DMS79 treated with DMSO at 0.1 percent for 48 hours (cell line): ENCODE measurements at regions not wholly inside any gene's neighbourhood (a gene's known extent, or its start where the extent isn't known, plus 50 kb on each side); places are given as distances from the start of the nearest gene placed in this dataset.
A peak's percentile ranks its signal among the peaks of the same experiment; 100 is the strongest.

Source experiments
- DNase-seq: peaks from one replicate; lab custom pipeline; 2025; lab: John Stamatoyannopoulos, UW

DNA sequence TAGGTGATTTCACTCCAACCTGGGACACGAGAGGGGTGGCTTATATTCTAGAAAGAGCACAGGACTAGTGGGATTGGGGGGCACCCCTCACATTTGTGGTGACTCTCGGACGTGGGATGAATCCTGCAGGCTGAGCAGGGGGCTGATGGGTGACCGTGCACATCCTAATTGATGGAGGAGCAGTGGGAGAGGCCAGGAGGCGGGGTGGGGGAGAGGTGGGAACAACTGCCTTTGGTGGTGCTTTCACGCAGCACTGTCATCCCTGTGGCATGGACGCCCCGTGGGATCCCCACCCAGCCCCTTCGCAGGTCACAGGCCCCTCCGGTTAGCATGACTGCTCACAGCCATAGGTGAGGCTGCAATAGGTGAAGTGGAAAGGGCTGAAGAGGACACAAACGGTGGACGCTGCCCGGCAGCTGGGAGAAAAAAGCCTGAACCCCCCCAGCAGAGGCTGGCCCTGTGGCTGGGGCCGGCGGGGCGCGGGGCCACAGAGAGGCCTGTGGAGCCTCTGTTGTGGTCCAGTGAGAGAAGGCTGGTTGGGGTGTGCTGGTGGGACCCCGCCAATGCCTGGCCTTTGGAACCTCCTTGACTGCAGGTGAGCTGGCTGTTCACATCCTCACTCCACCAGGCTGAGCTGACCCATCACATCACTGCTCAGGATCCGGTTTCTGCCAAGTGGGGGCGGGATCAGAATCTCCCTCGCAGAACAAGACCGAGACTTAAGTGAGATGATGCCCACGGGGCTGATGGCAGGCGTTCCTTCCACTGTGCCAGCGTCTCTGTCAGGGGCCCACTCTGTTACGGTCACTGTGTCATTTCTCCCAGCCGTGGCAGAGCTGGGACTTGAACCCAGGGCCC lies 325.4 kb downstream of the TEX29 start:
- no peak for DNase-seq

DNA sequence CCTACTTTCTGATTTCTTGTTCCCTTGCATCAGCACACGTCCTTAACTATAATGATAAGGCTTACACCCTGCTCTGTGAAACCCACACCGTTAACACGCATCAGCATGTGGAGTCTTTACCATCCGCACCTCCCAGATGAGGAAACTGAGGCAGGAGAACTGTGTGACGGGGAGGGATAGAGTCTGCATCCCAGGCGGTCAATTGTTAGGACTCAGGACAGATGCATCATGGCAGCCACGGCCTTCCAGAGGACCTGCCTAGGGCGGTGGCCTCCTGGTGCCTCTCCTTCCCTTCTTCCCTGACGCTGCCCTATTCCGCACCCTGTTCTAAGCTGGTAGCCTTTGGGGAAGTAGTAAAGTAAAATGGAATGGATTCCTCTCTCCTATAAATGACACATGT lies 326.0 kb downstream of the TEX29 start:
- no peak for DNase-seq

DNA sequence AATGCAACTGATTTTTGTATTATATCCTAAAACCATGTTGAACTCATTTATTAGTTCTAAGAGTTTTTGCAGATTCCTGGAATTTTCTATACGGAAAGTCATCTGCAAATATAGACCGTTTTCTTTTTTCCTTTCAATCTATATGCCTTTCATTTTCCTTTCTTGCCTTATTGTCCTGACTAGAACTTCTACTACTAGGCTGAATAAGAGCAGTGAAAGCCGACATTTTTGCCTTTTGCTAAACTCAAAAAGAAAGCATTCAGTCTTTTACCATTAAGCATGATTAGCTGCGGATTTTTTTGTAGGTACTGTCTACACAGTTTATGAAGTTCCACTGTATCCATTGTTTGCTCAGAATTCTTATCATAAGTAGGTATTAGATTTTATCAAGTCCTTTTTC lies 328.4 kb downstream of the TEX29 start:
- DNase-seq = no peak

DNA sequence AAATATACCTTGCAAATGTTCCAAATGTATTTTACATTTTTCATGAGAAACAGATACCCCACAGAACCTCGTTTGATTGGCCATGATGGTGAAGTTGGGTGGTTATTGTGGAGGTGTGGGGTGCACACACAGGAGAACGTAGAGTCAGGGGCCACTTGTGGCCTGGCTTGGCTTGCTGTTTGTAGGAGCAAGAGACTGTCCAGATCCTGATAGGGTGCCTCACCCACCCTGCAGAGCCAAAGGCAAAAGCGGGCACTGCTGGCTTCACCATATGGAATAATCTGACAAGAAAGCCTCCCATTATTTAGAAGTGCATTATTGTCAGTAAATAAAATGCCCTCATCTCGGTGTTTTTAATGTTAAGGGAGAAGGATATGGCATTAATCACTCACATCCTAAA lies 330.2 kb downstream of the TEX29 start:
- no peak for DNase-seq

DNA sequence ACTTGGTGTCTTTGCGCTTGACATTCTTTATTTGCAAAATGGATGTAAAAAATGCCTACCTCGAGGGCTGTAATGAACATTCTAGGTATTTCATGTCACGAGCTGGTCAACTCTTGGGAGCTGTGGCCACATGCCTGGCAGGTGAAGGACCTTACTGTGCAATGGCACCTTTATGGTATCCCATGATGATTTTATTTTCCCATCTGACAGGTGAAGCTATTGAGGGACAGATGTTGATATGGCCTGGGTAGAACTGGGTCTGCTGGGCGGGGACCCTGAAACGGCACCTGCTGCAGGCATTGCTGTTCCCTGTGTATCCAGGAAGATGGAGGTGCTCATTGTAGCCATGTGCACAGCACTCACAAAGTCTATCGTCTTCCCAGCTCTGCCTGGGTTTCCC lies 332.2 kb downstream of the TEX29 start:
- no peak for DNase-seq

DNA sequence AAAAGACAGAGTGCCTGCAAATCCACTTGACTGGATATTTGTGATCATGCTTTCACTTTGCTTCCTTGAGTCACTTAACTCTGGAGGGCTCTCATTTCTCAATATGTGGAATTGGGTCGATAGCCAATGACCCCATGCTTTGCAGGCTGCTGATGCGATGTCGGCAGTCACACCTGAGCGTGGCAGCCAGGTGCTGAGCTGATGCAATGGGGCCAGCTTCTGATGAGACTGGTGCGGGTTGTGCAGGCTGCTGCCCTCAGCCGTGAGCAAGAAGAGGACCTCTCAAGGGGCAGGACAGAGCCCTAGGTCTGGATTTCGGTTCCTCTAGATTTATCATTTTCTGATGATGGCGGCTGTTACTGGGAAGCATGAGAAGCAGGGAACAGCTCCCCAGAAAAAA lies 334.1 kb downstream of the TEX29 start:
- DNase-seq = peak; percentile 38

DNA sequence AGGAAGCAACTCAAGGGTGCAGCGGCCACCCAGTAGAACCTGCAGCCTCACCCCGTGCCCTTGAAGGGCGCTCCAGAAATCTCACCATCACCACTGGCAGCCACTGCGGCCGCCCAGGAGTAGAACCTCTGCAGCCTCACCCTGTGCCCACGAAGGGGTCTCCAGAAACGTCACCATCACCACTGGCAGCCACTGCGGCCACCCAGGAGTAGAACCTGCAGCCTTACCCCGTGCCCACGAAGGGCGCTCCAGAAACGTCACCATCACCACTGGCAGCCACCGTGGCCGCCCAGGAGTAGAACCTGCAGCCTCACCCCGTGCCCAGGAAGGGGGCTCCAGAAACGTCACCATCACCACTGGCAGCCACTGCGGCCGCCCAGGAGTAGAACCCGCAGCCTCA lies 336.0 kb downstream of the TEX29 start:
- no peak for DNase-seq

DNA sequence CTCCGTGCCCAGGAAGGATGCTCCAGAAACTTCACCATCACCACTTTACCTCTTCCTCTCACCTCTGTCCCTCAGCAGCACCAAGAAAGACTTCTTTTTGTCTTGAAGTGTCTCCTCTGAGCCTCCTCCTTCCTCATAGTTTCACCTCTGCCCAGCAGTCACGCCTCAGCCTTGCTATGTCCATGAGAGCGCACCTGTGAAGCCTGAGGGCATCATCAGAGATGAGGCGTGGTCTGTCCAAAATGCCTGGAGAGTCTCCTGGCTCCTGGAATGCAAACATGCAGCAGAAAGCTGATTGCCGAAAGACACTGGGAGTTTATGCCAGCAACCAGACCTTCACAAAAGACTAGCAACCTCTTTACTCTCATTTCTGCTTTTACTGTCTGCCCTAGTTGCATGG lies 336.6 kb downstream of the TEX29 start:
- DNase-seq = peak; percentile 97

DNA sequence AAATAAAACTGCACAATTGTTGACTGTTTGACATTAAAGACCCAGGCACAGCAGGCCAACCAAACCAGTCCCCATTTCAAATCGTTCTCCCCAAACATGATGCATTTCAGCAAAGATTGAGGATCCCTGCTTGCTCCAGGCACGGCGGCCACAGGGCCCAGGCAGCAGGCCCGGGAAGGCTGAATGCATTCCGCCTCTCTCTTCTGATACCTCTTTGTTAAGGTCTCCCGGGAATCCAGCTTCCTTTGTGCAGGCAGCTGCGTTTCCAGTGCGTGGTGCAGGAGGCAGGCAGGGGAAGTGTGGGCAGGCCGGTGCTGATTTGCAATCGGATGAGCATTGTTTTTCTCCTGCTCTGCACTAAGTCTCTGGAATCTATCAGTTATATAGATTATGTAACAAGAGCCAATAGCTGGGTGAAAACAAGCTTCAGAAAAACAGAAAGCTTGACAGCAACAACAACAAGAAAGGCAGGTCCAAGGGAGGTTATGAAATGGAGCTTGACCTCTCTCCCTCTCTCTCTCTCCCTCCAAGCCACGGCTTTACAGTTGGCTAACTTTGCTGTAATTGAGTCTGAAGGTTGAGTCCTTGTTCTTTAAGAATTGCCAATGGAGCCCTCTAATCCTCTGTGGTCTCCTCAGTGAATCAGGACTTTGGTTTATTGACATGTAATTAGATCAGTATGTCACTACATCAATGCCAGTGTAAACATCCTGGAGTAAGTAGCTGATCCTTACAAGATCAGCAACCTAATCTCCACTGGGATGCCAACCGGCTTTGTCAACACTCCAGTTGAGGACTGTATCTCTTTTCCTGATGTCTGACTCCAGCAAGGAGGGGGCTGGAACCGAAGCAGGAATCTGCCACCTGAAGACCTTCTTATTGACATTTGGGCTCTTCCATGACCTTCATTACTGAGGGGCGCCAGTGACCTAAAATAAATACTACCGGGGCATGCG lies 338.0 kb downstream of the TEX29 start:
- DNase-seq = peak; percentile 97

DNA sequence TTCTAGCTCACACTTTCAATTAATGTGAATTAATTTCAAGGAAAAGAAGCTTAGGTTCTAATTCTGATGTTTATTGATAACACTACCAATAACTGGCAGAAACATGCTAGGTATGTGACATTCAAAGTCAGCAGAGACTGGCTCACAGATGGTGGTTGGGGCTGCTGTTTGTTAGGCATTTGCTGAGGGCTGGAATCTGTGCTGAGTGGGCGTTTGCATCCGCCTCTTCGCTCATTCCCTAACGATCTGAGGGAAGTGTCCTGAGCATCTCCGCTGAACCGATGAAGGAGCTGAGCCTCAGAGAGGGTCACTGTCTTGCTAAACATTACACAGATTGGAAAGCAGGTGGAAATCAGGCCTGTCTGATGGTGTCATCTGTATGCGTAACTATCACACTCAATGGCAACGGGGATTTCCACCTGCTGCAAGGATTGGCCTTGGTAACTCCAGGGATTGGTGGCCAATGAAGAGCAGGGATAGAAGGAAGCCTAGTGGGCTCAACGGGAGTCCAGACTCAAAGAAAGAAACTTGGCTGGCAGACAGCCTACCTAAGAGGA lies 338.9 kb downstream of the TEX29 start:
- DNase-seq = peak; percentile 64

DNA sequence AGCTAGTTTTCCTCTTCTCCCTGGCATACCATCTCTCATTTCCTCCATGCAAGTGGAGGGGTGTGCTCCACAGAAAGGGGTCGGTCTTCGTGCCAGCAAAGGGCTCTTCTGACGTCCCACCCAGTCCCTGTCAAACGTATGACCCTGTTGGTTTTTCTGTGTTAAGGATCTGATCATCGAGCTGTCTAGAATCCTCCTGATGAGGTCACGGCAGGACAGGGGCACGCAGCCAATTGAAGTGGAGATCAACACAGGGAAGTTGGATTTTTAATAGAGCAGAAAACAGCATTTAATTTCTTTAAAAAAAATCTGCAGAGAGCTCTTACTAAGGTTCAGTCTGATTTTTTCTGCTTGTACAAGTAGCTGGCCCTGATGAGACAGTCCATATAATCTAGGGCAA lies 339.4 kb downstream of the TEX29 start:
- DNase-seq = peak; percentile 92

DNA sequence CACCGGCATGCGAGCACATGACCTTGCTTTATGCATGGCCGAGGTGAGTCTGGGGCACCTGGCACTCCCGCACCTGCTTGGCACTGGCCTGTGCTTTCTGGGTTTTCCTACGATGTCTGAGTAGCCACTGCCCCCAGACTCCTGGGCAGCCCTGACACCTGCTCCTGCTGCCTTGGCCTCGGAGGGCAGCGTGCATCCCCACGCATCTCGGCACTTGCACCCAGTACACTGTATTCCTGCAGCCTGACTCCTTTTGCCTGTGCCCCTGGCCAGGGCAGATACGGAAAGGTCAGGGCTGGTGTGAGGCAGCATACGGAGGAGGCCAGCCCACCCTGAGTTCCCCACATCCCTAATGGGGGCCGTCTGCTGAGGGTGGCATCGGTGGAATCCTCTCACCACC lies 340.6 kb downstream of the TEX29 start:
- DNase-seq = no peak

DNA sequence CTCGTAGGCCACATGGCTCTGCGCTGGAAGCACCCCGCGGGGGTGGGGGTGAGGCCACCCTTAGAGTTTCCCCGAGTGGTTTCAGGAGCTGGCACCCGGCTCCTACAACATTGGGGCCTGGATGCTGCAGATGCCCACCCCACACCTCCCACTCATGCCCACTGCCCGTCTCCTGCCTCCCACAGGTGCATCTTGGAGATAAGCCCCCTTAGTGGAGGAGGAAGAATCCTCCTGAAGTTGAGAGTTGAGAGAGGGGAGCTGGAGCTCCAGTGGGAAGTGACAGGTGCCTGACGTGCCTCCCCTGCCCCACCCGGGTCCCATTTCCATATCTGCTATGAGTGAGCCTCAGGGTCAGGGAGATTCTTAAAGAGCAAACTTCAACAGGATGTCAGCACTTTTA lies 341.3 kb downstream of the TEX29 start:
- no peak for DNase-seq

DNA sequence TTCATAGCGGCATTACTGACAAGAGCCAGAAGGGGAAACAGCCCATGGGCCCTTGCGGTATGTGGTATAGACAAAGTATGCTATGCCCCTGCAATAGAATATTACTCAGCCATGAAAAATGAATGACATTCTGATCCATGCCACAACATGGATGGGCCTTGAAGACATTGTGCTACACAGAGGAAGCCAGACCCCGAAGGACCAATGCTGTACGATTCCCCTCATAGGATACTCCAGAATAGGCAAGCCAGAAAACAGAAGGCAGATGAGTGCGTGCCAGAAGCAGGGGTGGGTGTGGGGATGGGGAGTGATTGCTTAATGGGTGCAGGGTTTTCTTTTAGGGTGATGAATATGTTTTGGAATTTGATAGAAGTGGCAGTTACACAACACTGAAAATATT lies 342.0 kb downstream of the TEX29 start:
- no peak for DNase-seq

DNA sequence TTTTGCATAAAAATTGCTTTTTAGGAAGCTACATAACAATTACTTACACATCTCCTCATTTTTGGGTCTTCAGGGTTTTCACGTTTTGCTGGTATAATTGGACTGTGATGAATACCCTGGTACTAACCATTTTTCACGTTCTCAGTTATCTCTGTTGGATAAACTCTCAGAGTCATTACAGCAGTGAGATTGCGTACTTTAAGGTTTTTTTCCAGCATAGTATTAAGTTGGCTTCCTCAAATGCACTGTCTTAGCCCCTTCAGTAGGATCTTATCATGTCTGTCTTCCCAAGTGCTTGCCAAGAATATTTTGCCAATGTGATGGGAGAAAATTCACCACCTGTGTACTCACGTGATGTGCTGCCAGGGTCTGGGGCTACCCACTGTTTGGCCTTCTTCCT lies 342.5 kb downstream of the TEX29 start:
- DNase-seq = no peak

DNA sequence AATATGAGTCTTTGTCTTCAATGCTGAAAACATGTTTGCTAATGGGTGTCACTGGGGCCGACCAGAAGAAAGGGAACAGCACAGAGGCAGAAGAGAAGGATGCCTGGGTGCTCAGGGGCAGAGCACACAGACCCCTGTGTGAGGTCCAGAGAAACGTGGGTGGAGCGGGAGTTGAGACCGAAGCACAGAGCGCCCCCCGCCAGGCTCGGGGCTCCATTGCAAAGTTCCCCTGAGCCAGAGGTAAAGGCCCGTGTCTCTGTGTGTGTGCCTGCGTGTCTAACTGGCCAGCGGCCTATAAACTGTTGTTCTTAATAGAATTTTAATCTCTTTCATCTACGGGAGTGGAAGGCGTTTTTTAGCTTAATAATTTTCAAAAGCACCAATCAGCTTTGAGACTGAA lies 343.1 kb downstream of the TEX29 start:
- no peak for DNase-seq

DNA sequence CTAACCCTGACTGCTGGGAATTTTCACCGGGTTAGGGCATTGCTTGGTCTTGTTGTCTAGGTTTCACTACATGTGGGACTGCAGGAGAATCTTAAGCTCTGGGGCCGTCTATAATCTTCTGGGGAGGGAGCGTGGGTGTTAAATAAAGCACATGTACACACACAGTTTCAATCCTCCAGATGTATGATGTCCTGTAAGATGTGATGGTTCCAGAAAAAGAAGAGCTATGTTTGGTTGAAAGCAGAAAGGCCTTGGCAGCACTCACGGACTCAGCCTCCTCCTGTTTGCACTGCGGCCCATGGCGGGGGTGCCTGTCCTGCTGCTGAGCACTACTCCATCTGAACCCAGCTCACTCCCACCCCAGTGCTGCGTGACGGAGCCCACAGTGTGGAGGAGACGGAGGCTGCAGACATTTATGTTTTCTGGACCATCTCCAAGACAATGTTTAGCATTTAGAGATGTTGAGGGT lies 343.5 kb downstream of the TEX29 start:
- no peak for DNase-seq

DNA sequence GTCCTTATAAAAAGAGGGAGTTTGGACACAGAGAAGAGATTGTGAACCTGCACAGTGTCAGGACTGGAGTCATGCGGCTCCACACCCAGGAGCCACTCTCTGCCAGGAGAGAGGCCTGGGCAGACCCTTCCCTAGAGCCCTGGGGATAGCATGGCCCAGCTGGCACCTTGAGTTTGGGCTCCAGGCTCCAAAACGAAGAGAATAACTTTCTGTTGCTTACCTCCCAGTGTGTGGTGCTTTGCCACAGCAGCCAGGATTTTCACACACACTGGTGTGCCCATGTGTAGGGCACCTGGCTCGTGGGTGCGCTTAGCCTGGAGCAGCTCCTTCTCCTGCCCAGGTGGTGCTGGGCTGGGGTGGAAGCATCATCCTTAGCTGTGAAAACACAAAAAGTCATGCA lies 344.3 kb downstream of the TEX29 start:
- DNase-seq = no peak

DNA sequence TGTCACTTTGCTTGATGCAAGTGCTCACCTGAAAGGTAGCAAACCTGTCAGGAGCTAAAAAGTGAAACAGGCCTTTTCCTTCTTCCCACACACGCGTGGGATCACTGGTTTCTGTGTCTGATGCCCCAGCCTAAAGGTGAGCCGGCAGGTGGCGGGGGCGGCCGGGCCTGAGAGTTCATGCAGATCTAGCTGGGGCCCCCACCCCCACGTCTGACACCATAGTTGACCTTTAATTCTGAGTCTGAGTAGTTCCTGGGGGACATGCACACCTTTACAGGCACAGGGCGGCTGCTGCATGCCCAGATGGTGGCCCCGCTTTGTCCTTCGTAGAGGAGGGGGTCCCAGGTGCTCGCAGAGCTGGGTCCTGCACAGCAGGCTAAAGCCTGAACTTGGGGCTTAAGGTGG lies 345.3 kb downstream of the TEX29 start:
- no peak for DNase-seq

DNA sequence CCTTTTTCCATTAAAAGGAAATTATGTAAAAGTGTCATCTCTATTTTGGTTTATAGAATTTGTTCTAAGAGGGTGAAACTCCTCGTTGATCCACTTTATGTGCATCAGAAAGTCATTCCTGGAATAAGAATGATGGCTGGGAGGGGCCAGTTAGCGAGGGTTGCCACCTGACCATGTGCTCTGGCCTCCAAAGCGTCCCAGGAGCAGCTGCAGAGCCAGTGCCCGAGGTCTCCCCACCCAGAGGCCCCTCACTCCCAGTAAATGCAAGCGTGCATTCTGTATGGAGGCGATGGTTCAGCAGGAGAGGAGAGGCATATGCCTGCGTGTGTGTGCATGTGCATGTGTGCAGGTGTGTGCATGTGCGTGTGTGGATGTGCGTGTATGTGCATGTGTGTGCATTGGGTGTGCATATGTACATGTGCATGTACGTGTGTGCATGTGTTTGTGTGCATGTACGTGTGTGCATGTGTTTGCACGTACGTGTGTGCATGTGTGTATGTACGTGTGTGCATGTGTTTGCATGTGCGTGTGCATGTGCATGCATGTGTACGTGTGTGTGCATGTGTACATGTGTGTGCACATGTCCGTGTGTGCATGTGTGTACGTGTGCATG lies 345.8 kb downstream of the TEX29 start:
- no peak for DNase-seq

DNA sequence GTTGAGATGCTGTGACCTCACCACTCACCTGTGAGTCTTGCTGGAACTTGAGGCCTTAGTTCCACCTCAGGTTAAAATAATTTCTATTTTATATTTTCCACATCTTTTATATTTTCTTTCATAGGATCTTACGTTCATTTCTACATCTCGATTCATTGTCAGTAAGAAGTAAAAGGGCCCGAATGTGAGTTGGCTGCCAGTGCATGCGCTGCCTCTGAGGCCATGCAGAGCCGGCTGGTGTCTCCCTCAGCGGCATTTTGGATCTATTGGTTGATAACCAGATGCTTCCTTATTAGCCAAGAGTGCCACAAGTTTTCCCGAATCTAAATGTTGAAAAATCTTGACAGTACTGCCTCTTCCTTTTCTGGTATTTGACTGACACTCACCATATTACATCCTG lies 347.3 kb downstream of the TEX29 start:
- no peak for DNase-seq

DNA sequence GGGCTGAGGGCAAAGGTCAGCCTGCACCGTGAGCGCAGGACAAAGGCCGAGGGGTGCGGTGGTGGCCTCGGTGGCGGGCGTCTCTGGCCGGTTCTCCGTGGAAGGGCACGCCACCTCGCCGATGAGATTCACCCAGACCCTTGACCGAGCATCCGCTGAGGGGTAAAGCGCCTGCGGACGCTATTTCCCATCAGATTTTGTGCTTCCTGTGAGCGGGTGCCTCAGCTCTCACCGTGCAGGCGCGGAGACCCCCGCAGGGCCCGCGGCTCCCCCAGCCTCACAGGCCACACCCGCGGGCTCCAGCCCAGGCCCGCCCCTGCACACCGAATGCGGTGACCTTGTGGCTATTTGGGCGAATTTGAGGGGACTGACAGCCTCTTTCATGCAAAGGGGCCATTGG lies 348.0 kb downstream of the TEX29 start:
- no peak for DNase-seq
